H1 (cell line): ENCODE measurements at regions not wholly inside any gene's neighbourhood (a gene's known extent, or its start where the extent isn't known, plus 50 kb on each side); places are given as distances from the start of the nearest gene placed in this dataset.

Source experiments
- CTCF ChIA-PET: fragments of 300-600 bp; sonication (Branson Sonifier 250); formaldehyde crosslinking; loops from one replicate; lab custom pipeline; 2021; ENCODE audit not compliant: partially characterized antibody; lab: Charles Lee
- POLR2A ChIA-PET: fragments of 300-600 bp; sonication (Branson Sonifier 250); formaldehyde crosslinking; loops from one replicate; lab custom pipeline; 2021; ENCODE audit warnings: inconsistent platforms; ENCODE audit not compliant: partially characterized antibody; lab: Charles Lee
- DNase-seq, 2 experiments: peaks; one replicate each; pipeline versions ENCODE4 v3.0.0 to v3.0.0-alpha.2; 2010 to 2022; ENCODE audit warnings: low spot score in 2 of 2, low read depth in 1 of 2, mixed read lengths in 1 of 2
- FAIRE-seq: peaks from 2 replicates; lab custom pipeline; 2011; peaks lifted over from hg19 to GRCh38; lab: Jason Lieb, UNC
- H2AFZ ChIP-seq: 2 replicates; pipeline ENCODE4 v1.8.1; 2012; ENCODE audit warnings: low read length, inconsistent platforms
- H2AK5ac ChIP-seq: 2 replicates; pipeline ENCODE4 v1.6.1; 2013; ENCODE audit warnings: low read depth, low read length
- H2BK120ac ChIP-seq: replicated peaks from 2 replicates; pipeline ENCODE3; 2013; ENCODE audit warnings: low read depth, low read length, inconsistent platforms
- H2BK12ac ChIP-seq: 2 replicates; pipeline ENCODE4 v1.6.1; 2013; ENCODE audit warnings: low read depth, low read length
- H2BK15ac ChIP-seq: 2 replicates; pipeline ENCODE4 v1.6.1; 2013; ENCODE audit warnings: low read length
- H2BK20ac ChIP-seq: 2 replicates; pipeline ENCODE4 v1.6.1; 2013; ENCODE audit warnings: low read length
- H2BK5ac ChIP-seq: 2 replicates; pipeline ENCODE4 v1.6.1; 2013; ENCODE audit warnings: low read depth, low read length
- H3K14ac ChIP-seq: 2 replicates; pipeline ENCODE4 v1.6.1; 2013; ENCODE audit warnings: inconsistent platforms; ENCODE audit not compliant: insufficient read length
- H3K18ac ChIP-seq: 2 replicates; pipeline ENCODE4 v1.6.1; 2013; ENCODE audit warnings: low read length; ENCODE audit errors: extremely low read depth
- H3K23ac ChIP-seq: 2 replicates; pipeline ENCODE4 v1.6.1; 2013; ENCODE audit warnings: inconsistent platforms; ENCODE audit not compliant: insufficient read length
- H3K23me2 ChIP-seq: 2 replicates; pipeline ENCODE4 v1.6.1; 2013; ENCODE audit warnings: low read depth, low read length
- H3K27ac ChIP-seq: 2 replicates; pipeline ENCODE4 v1.6.1; 2011; ENCODE audit warnings: low read depth, low read length, inconsistent platforms
- H3K27me3 ChIP-seq, 4 experiments: replicated peaks in 1 of 4; 1 replicate in 1 of 4; 2 replicates in 3 of 4; pipeline versions ENCODE4 v1.6.1 to v1.8.1; 2011 to 2013; ENCODE audit warnings: low read length in 3 of 4, mild to moderate bottlenecking in 3 of 4, inconsistent platforms in 2 of 4, mixed read lengths in 2 of 4, moderate library complexity in 1 of 4; ENCODE audit not compliant: control insufficient read depth in 3 of 4, insufficient read depth in 3 of 4; ENCODE audit errors: extremely low read depth in 1 of 4
- H3K36me3 ChIP-seq, 4 experiments: 2 replicates each; pipeline versions ENCODE4 v1.6.1 to v1.8.1; 2011 to 2013; ENCODE audit warnings: mild to moderate bottlenecking in 4 of 4, low read length in 3 of 4, moderate library complexity in 2 of 4, control low read depth in 1 of 4, inconsistent platforms in 1 of 4; ENCODE audit not compliant: insufficient read depth in 4 of 4, control insufficient read depth in 2 of 4
- H3K4ac ChIP-seq: replicated peaks from 2 replicates; pipeline ENCODE3; 2013; ENCODE audit warnings: low read length, low read depth, mixed read lengths, inconsistent platforms; ENCODE audit not compliant: insufficient read length
- H3K4me1 ChIP-seq, 4 experiments: replicated peaks in 1 of 4; 1 replicate in 1 of 4; 2 replicates in 3 of 4; pipeline versions ENCODE4 v1.6.1 to v1.8.1; 2011 to 2013; ENCODE audit warnings: low read length in 3 of 4, inconsistent platforms in 2 of 4, mixed read lengths in 1 of 4; ENCODE audit not compliant: insufficient read depth in 4 of 4, control insufficient read depth in 3 of 4
- H3K4me2 ChIP-seq, 2 experiments: 2 replicates each; pipeline versions ENCODE4 v1.6.1 to v1.8.1; 2011 to 2013; ENCODE audit warnings: low read depth in 2 of 2, low read length in 2 of 2, control low read depth in 1 of 2, inconsistent platforms in 1 of 2, mild to moderate bottlenecking in 1 of 2; ENCODE audit not compliant: insufficient read depth in 1 of 2
- H3K4me3 ChIP-seq, 4 experiments: fragments of 200-600, 300-600 bp in 1 of 4; sonication (generic), shearing (Covaris generic), sonication (Bioruptor Twin) in 1 of 4; 2 replicates each; pipeline versions ENCODE4 v1.5.1 to v1.8.1; 2011 to 2016; ENCODE audit warnings: low read length in 4 of 4, low read depth in 3 of 4, control low read depth in 2 of 4, inconsistent platforms in 2 of 4, mild to moderate bottlenecking in 2 of 4, mixed read lengths in 1 of 4, moderate library complexity in 1 of 4; ENCODE audit not compliant: insufficient read depth in 2 of 4; ENCODE audit errors: extremely low read depth in 1 of 4
- H3K56ac ChIP-seq: replicated peaks from 2 replicates; pipeline ENCODE3; 2013; ENCODE audit warnings: low read depth, mild to moderate bottlenecking, mixed read lengths, low read length, inconsistent platforms; ENCODE audit not compliant: insufficient read length
- H3K79me1 ChIP-seq: 2 replicates; pipeline ENCODE4 v1.6.1; 2013; ENCODE audit warnings: low read depth, low read length, control low read depth
- H3K79me2 ChIP-seq, 2 experiments: 2 replicates each; pipeline versions ENCODE4 v1.6.1 to v1.8.1; 2012 to 2013; ENCODE audit warnings: low read length in 2 of 2, mild to moderate bottlenecking in 2 of 2, inconsistent platforms in 1 of 2; ENCODE audit not compliant: insufficient read depth in 2 of 2, control insufficient read depth in 1 of 2
- H3K9ac ChIP-seq, 4 experiments: replicated peaks in 1 of 4; 1 replicate in 1 of 4; 2 replicates in 3 of 4; pipeline versions ENCODE4 v1.6.1 to v1.8.1; 2011 to 2013; ENCODE audit warnings: low read depth in 3 of 4, low read length in 3 of 4, control low read depth in 2 of 4, mild to moderate bottlenecking in 2 of 4, moderate library complexity in 2 of 4, inconsistent platforms in 1 of 4; ENCODE audit errors: extremely low read depth in 1 of 4
- H3K9me3 ChIP-seq, 2 experiments: 2 replicates each; pipeline versions ENCODE4 v1.6.1 to v1.8.1; 2012 to 2013; ENCODE audit warnings: mild to moderate bottlenecking in 2 of 2, moderate library complexity in 2 of 2, control low read depth in 1 of 2, inconsistent platforms in 1 of 2, low read depth in 1 of 2, low read length in 1 of 2, mixed read lengths in 1 of 2; ENCODE audit not compliant: insufficient read depth in 2 of 2
- H4K20me1 ChIP-seq, 2 experiments: replicated peaks in 1 of 2; 2 replicates each; pipeline versions ENCODE3 to v1.8.1; 2011 to 2013; ENCODE audit warnings: inconsistent platforms in 2 of 2, low read length in 2 of 2, mild to moderate bottlenecking in 1 of 2; ENCODE audit not compliant: insufficient read depth in 2 of 2, control insufficient read depth in 1 of 2
- H4K5ac ChIP-seq: 2 replicates; pipeline ENCODE4 v1.6.1; 2013; ENCODE audit warnings: low read length, low read depth, mixed read lengths, inconsistent platforms; ENCODE audit not compliant: insufficient read length
- H4K8ac ChIP-seq: 2 replicates; pipeline ENCODE4 v1.8.0; 2013; ENCODE audit warnings: mild to moderate bottlenecking, moderate library complexity, low read length, inconsistent platforms; ENCODE audit not compliant: insufficient read depth; ENCODE audit errors: extremely low read depth
- H4K91ac ChIP-seq: replicated peaks from 2 replicates; pipeline ENCODE3; 2013; ENCODE audit warnings: low read length, mixed read lengths, inconsistent platforms; ENCODE audit not compliant: insufficient read length
- ASH2L ChIP-seq: fragments of 200-600, 300-600 bp; sonication (generic); IDR thresholded peaks from one replicate; pipeline ENCODE4 v1.7.1; 2017; ENCODE audit warnings: low read length
- ATF2 ChIP-seq: IDR thresholded peaks from 2 replicates; pipeline ENCODE4 v1.6.1; 2012; ENCODE audit warnings: low read length, inconsistent platforms
- BACH1 ChIP-seq: IDR thresholded peaks from 2 replicates; pipeline ENCODE4 v1.6.1; 2012; ENCODE audit warnings: low read length, improper control_type of control experiment
- CBX8 ChIP-seq: fragments of 300-800, 300-1000 bp; sonication (generic); IDR thresholded peaks from 2 replicates; pipeline ENCODE4 v1.7.1; 2016; ENCODE audit warnings: low read depth, low read length, borderline replicate concordance
- E2F6 ChIP-seq: IDR thresholded peaks from 2 replicates; pipeline ENCODE4 v1.6.1; 2012; ENCODE audit warnings: inconsistent platforms
- KDM1A ChIP-seq: fragments of 200-600, 300-600 bp; sonication (generic); IDR thresholded peaks from 2 replicates; pipeline ENCODE4 v1.7.1; 2016; ENCODE audit warnings: mild to moderate bottlenecking, low read length, borderline replicate concordance
- KDM5A ChIP-seq: fragments of 200-600 bp; IDR thresholded peaks from 2 replicates; pipeline ENCODE4 v1.7.1; 2012; ENCODE audit warnings: mild to moderate bottlenecking, low read length, inconsistent platforms, mixed read lengths
- PHF8 ChIP-seq: fragments of 200-600 bp; sonication (generic); conservative IDR thresholded peaks from 2 replicates; pipeline ENCODE4 v1.7.1; 2012; ENCODE audit warnings: low read depth, mild to moderate bottlenecking, inconsistent platforms, low read length, moderate library complexity
- POU5F1 ChIP-seq: IDR thresholded peaks from 2 replicates; pipeline ENCODE4 v1.6.1; 2011; ENCODE audit warnings: low read depth, mild to moderate bottlenecking, low read length, moderate library complexity
- RXRA ChIP-seq: IDR thresholded peaks from 2 replicates; pipeline ENCODE4 v1.6.1; 2011; ENCODE audit warnings: low read depth, mild to moderate bottlenecking, low read length, moderate library complexity; ENCODE audit not compliant: insufficient read depth
- SRF ChIP-seq: IDR thresholded peaks from 2 replicates; pipeline ENCODE4 v1.6.1; 2011; ENCODE audit warnings: mild to moderate bottlenecking, low read depth, low read length, moderate library complexity
- TAF1 ChIP-seq: IDR thresholded peaks from 2 replicates; pipeline ENCODE4 v1.6.1; 2011; ENCODE audit warnings: mild to moderate bottlenecking, low read depth, low read length
- TBP ChIP-seq: IDR thresholded peaks from 2 replicates; pipeline ENCODE4 v1.6.1; 2011; ENCODE audit warnings: low read depth, low read length, improper control_type of control experiment
- YY1 ChIP-seq: IDR thresholded peaks from 2 replicates; pipeline ENCODE4 v1.6.1; 2011; ENCODE audit warnings: low read depth, mild to moderate bottlenecking, low read length
- WGBS, 2 experiments: shearing (Covaris generic) in 1 of 2; methylation state at CpG; one replicate each; pipeline versions ENCODE4 v1.1.6 to v1.1.7; 2013 to 2015; ENCODE audit warnings: low lambda C conversion rate in 2 of 2, mixed read lengths in 2 of 2, inconsistent platforms in 1 of 2, low coverage in 1 of 2, missing lambda C conversion rate in 1 of 2; ENCODE audit not compliant: insufficient replicate concordance in 2 of 2, insufficient coverage in 1 of 2, insufficient read length in 1 of 2; ENCODE audit errors: extremely low coverage in 1 of 2, missing lambda C conversion rate in 1 of 2; 5-methylcytosine and 5-hydroxymethylcytosine counted together

DNA sequence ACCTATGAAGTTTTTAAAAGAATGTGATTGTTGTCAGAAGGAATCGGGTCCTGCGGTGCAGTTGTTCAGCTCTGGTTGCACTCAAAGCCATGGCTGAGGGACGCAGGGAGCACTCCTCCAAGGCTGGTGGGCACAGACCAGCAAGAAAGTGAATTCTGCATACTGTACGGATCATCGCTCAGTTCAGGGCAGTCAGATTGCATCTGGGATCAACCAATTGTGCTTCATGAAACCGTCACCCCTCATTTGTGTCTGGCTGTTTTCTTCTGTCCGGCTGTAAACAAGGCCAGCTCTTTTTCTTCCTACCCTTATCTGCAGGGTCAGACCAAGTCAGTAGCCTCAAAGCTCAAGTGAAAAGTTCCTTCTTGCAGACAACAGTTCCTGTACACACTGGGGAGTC is 478.3 kb downstream of the TFAP2A start:
- ChIA-PET POLR2A (no interaction called here), CTCF (interaction anchor here (0.6 kb wide), 1 partner anchor 86 kb away, joined by 4 read pairs; no protein-coding TSS in a partner anchor)
- no peak overlapping the region for H2BK5ac ChIP-seq
- DNase-seq (no peak), FAIRE-seq (no peak)
- H3K18ac ChIP-seq, result no peak overlapping the region
- H3K9me3 ChIP-seq, result no peaks in the 10 kb centered on the region
- H4K91ac ChIP-seq, result no peak overlapping the region
- no peak overlapping the region for H3K23ac ChIP-seq
- no peaks in the 10 kb centered on the region for H3K36me3 ChIP-seq
- H2AK5ac ChIP-seq, result no peak overlapping the region
- no peak overlapping the region for H4K5ac ChIP-seq
- no peaks in the 10 kb centered on the region for H3K79me1 ChIP-seq
- H3K4me3 ChIP-seq, result no peak overlapping the region
- 90% methylated on average over 7 of the region's 7 CpGs; no CpG with 5 or more reads in 1 of the 2 experiments for WGBS, 2 experiments
- no peaks in the 10 kb centered on the region for H3K79me2 ChIP-seq
- no peak overlapping the region for H3K9ac ChIP-seq
- no peaks in the 10 kb centered on the region for H4K20me1 ChIP-seq
- H2AFZ ChIP-seq, result peak overlapping the region; percentile 18; the same call in 1 of the 2 replicates
- no peak overlapping the region for H3K14ac ChIP-seq
- no peak overlapping the region for H4K8ac ChIP-seq
- H2BK20ac ChIP-seq, result no peak overlapping the region
- no peak overlapping the region for H3K4me2 ChIP-seq
- no peaks in the 10 kb centered on the region for H3K4me1 ChIP-seq
- H3K56ac ChIP-seq, result no peak overlapping the region
- no peak overlapping the region for H2BK120ac ChIP-seq
- peak overlapping the region; percentile 72; the same call in 1 of the 2 replicates for H2BK12ac ChIP-seq
- no peak overlapping the region for H2BK15ac ChIP-seq
- H3K27me3 ChIP-seq, result no peaks in the 10 kb centered on the region
- H3K4ac ChIP-seq, result no peak overlapping the region
- no peak overlapping the region for H3K27ac ChIP-seq
- no peaks in the 10 kb centered on the region for H3K23me2 ChIP-seq
- TF ChIP-seq KDM5A (no peak), CBX8 (no peak), TAF1 (no peak), RXRA (no peak), BACH1 (no peak), PHF8 (no peak), ATF2 (no peak), KDM1A (no peak), POU5F1 (no peak), ASH2L (no peak), YY1 (no peak), SRF (no peak), E2F6 (no peak), TBP (no peak)
